Left lung (tissue), 4 donors: ENCODE measurements at regions not wholly inside any gene's neighbourhood (a gene's known extent, or its start where the extent isn't known, plus 50 kb on each side); places are given as distances from the start of the nearest gene placed in this dataset.

Experiments
- ATAC-seq: fragments of 200-7000 bp; cut with Tn5 transposase; one replicate; pipeline ENCODE4 v1.9.1; 2020; ENCODE audit warnings: moderate library complexity
- DNase-seq, 4 donors: peaks; one replicate each; pipeline ENCODE4 v3.0.0-alpha.2; 2013 to 2020
- H3K27ac ChIP-seq, 2 donors: fragments of 200-600 bp; sonication (generic) in 1 of 2; one replicate each; pipeline versions ENCODE4 v1.5.0 to v1.8.0; 2020 to 2021
- H3K27me3 ChIP-seq, 2 donors: fragments of 200-600 bp; sonication (generic) in 1 of 2; one replicate each; pipeline versions ENCODE4 v1.5.0 to v1.8.0; 2020 to 2021
- H3K36me3 ChIP-seq, 2 donors: fragments of 200-600 bp; sonication (generic) in 1 of 2; one replicate each; pipeline versions ENCODE4 v1.5.0 to v1.8.0; 2020 to 2021
- H3K4me1 ChIP-seq, 2 donors: fragments of 200-600 bp; one replicate each; pipeline ENCODE4 v1.8.0; 2021
- H3K4me3 ChIP-seq, 2 donors: fragments of 200-600 bp; sonication (generic) in 1 of 2; one replicate each; pipeline versions ENCODE4 v1.5.0 to v1.8.0; 2020 to 2021; ENCODE audit warnings: mild to moderate bottlenecking in 1 of 2
- H3K9me3 ChIP-seq, 2 donors: fragments of 200-600 bp; sonication (generic) in 1 of 2; one replicate each; pipeline versions ENCODE4 v1.5.0 to v1.8.0; 2020 to 2021
- intact Hi-C, 2 donors: fragments of 100-400 bp; cut with DNase I; formaldehyde crosslinking; loops; one replicate each; pipeline versions ENCODE4 v1.11.2 to v1.14.2; 2022
- TF ChIP-seq, protein P1 (sequence below), 2 donors: fragments of 200-600 bp; sonication (generic) in 1 of 2; IDR thresholded peaks; one replicate each; pipeline versions ENCODE4 v1.5.0 to v1.8.0; 2021; ENCODE audit warnings: antibody characterized with exemption in 2 of 2
- donor health status: DM: no; HTN: yes; CAD: no.
- donor health status: DM: no; HTN: no; CAD: no.

DNA sequence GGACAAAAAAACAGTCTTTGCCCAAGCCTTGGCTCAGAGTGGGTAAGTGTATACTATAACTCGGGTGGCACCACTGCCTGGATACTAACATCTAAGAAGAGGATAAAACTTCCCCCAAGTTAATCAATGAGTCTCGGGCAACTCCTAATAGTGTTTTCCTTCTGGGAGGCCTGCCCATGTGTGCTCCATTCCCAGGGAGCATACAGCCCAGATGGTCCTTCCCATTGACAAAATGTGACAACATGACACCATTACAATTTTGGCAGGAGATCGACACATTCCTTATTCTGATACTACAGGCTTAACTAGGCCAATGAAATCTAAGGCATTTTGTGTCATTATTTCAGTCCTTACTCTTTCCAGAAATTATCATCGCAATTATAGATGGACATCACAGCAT, 52.7 kb upstream of the CRIM1 start:
- Histone ChIP-seq H3K27ac (no peak overlapping the region), H3K36me3 (no peaks in the 10 kb centered on the region), H3K4me3 (no peak overlapping the region), H3K27me3 (no peaks in the 10 kb centered on the region), H3K9me3 (no peaks in the 10 kb centered on the region), H3K4me1 (no peaks in the 10 kb centered on the region)
- TF ChIP-seq, protein P1, sequence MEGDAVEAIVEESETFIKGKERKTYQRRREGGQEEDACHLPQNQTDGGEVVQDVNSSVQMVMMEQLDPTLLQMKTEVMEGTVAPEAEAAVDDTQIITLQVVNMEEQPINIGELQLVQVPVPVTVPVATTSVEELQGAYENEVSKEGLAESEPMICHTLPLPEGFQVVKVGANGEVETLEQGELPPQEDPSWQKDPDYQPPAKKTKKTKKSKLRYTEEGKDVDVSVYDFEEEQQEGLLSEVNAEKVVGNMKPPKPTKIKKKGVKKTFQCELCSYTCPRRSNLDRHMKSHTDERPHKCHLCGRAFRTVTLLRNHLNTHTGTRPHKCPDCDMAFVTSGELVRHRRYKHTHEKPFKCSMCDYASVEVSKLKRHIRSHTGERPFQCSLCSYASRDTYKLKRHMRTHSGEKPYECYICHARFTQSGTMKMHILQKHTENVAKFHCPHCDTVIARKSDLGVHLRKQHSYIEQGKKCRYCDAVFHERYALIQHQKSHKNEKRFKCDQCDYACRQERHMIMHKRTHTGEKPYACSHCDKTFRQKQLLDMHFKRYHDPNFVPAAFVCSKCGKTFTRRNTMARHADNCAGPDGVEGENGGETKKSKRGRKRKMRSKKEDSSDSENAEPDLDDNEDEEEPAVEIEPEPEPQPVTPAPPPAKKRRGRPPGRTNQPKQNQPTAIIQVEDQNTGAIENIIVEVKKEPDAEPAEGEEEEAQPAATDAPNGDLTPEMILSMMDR (IDR thresholded peaks at IDR 0.05) = no peak
- DNase-seq (no peak), ATAC-seq (no peak)
- intact Hi-C loops = no loop called here

DNA sequence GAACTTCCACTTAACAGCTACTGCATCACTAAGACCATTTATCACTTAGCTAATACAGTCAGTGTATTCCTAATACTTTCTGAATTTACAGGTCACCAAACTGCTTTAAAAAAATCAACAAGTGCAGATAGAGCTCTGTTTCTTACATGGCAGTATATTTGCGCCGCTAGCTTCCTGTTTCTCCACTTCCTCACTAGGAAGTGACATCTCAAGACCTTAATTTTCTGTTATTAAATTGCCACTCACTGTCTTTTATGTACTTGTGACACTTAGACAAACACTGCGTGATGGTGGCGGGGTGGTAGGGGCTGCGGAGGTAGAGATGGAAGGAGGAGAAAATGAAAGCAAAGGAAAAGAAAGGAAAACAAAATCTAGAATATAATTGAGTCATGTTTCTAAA, 53.7 kb upstream of the CRIM1 start:
- H3K9me3 ChIP-seq = no peaks in the 10 kb centered on the region
- intact Hi-C loops = no loop called here
- H3K27ac ChIP-seq = no peak overlapping the region
- no peaks in the 10 kb centered on the region for H3K27me3 ChIP-seq
- no peaks in the 10 kb centered on the region for H3K36me3 ChIP-seq
- DNase-seq (no peak), ATAC-seq (no peak)
- H3K4me3 ChIP-seq = no peak overlapping the region
- TF ChIP-seq, protein P1 (IDR thresholded peaks at IDR 0.05) = no peak
- no peaks in the 10 kb centered on the region for H3K4me1 ChIP-seq

DNA sequence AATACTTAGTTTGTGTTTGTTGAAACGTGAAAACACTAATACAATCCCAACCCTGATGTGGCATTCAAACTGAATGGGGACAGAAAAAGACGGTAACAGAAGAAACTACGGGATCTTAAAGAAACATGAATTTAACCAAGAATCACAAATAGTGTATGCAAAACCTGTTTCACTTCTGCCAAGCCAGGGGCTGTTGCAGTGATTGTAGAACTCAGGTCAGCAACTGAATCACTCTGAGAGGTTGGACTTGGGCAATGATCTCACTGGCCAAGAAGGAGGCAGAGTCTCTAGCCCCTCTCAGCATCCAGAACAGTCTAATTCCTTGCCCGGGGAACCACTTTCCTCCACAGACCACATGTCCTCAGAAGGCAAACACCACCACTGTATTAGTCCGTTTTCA, 54.9 kb upstream of the CRIM1 start:
- Histone ChIP-seq H3K27ac (no peak overlapping the region), H3K9me3 (no peaks in the 10 kb centered on the region), H3K4me3 (no peak overlapping the region), H3K27me3 (no peaks in the 10 kb centered on the region), H3K4me1 (no peaks in the 10 kb centered on the region), H3K36me3 (no peaks in the 10 kb centered on the region)
- intact Hi-C loops = no loop called here
- TF ChIP-seq, protein P1 (IDR thresholded peaks at IDR 0.05) = no peak
- no peak for DNase-seq
- no peak for ATAC-seq

DNA sequence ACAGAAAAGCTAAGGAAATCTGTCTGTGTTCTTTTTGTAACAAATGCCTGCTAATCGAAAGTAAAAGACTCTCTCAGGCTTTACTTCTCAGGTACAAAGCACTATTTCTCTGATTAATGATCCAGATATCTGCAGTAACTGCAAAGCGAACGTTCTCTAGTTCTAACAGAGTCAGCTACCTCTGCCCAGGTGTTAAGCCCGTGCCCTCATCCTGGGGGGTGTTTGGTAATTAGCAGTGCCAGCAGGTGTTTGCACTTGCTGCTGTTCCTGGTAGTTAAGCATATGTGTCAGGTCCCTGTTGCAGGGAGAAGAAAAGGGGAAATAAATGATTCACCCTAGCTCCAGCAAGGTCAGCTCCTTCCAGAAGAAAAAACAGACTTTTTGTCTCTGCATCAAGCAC, 58.8 kb upstream of the CRIM1 start:
- H3K4me3 ChIP-seq = no peak overlapping the region
- ATAC-seq = no peak
- no peak overlapping the region for H3K27ac ChIP-seq
- H3K9me3 ChIP-seq = no peaks in the 10 kb centered on the region
- no peaks in the 10 kb centered on the region for H3K27me3 ChIP-seq
- no peaks in the 10 kb centered on the region for H3K36me3 ChIP-seq
- TF ChIP-seq, protein P1 (IDR thresholded peaks at IDR 0.05) = no peak
- no peak for DNase-seq
- H3K4me1 ChIP-seq = no peaks in the 10 kb centered on the region
- intact Hi-C loops = no loop called here

DNA sequence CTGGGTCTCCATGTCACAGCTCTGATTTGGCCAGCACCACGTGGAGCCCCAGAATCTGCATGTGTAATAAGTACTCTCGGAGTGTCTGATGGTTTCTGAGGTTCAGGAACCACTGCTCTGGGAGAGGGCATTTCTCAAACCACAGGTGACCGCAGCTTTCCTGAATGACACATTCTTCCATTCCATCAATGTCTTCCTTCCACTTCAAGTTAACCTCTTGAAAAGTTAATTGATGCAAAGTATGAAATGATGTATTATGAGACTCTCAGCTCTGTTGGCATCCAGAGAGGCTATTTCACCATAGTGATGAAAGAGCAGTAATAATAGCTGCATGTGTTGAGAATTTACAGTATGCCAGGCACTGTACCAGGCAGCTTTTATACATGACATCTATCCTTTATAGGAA, 61.3 kb upstream of the CRIM1 start:
- Histone ChIP-seq H3K27ac (no peak overlapping the region), H3K9me3 (no peaks in the 10 kb centered on the region), H3K27me3 (no peaks in the 10 kb centered on the region), H3K36me3 (no peaks in the 10 kb centered on the region), H3K4me3 (no peak overlapping the region), H3K4me1 (no peaks in the 10 kb centered on the region)
- intact Hi-C loops = no loop called here
- DNase-seq = no peak
- no peak for ATAC-seq
- TF ChIP-seq, protein P1 (IDR thresholded peaks at IDR 0.05) = no peak
